ENCODE measurements at regions not wholly inside any gene's neighbourhood (a gene's known extent, or its start where the extent isn't known, plus 50 kb on each side); places are given as distances from the start of the nearest gene placed in this dataset.
"Not testable (repeated sequence)": the region's sequence is repeated elsewhere in the genome, so short reads cannot be mapped to it uniquely, and the experiment has no call there.

GRCh38 chr7:48992816-48993215 is 68.5 kb downstream of the CDC14C start:
- Histone ChIP-seq H3K4me3 (ENCODE audit: insufficient read depth, low read depth, low read length) (no peak overlapping the region), H3K27me3 (ENCODE audit: control insufficient read depth, insufficient read depth, low read length) (no peaks in the 10 kb centered on the region), H3K36me3 (replicated peaks; ENCODE audit: control insufficient read depth, insufficient read depth, low read length) (no peaks in the 10 kb centered on the region)
- DNase-seq, result no peak

- Histone ChIP-seq H3K27me3 (ENCODE audit: control insufficient read depth, insufficient read depth, low read length) (no peaks in the 10 kb centered on the region), H3K36me3 (replicated peaks; ENCODE audit: control insufficient read depth, insufficient read depth, low read length) (no peaks in the 10 kb centered on the region), H3K4me3 (ENCODE audit: insufficient read depth, low read depth, low read length) (no peak overlapping the region)
- DNase-seq, result peak; percentile 52
Observed at GRCh38 chr7:49001610-49002033, 77.3 kb downstream of the CDC14C start.

- no peaks in the 10 kb centered on the region for H3K27me3 ChIP-seq (ENCODE audit: control insufficient read depth, insufficient read depth, low read length)
- no peak for DNase-seq
- no peaks in the 10 kb centered on the region for H3K36me3 ChIP-seq (replicated peaks; ENCODE audit: control insufficient read depth, insufficient read depth, low read length)
- no peak overlapping the region for H3K4me3 ChIP-seq (ENCODE audit: insufficient read depth, low read depth, low read length)
Observed at GRCh38 chr7:49010717-49011116, 86.4 kb downstream of the CDC14C start.

GRCh38 chr7:49014870-49015269 is 90.5 kb downstream of the CDC14C start:
- H3K27me3 ChIP-seq (ENCODE audit: control insufficient read depth, insufficient read depth, low read length), result no peaks in the 10 kb centered on the region
- no peaks in the 10 kb centered on the region for H3K36me3 ChIP-seq (replicated peaks; ENCODE audit: control insufficient read depth, insufficient read depth, low read length)
- no peak overlapping the region for H3K4me3 ChIP-seq (ENCODE audit: insufficient read depth, low read depth, low read length)
- no peak for DNase-seq

- no peak for DNase-seq
- Histone ChIP-seq H3K27me3 (ENCODE audit: control insufficient read depth, insufficient read depth, low read length) (no peaks in the 10 kb centered on the region), H3K36me3 (replicated peaks; ENCODE audit: control insufficient read depth, insufficient read depth, low read length) (no peaks in the 10 kb centered on the region), H3K4me3 (ENCODE audit: insufficient read depth, low read depth, low read length) (no peak overlapping the region)
Observed at GRCh38 chr7:49020145-49020544, 95.8 kb downstream of the CDC14C start.

GRCh38 chr7:49022448-49022847 is 98.1 kb downstream of the CDC14C start:
- H3K36me3 ChIP-seq (replicated peaks; ENCODE audit: control insufficient read depth, insufficient read depth, low read length), result no peaks in the 10 kb centered on the region
- DNase-seq, result no peak
- H3K27me3 ChIP-seq (ENCODE audit: control insufficient read depth, insufficient read depth, low read length), result no peaks in the 10 kb centered on the region
- no peak overlapping the region for H3K4me3 ChIP-seq (ENCODE audit: insufficient read depth, low read depth, low read length)

GRCh38 chr7:49023345-49024328 is 99.3 kb downstream of the CDC14C start:
- DNase-seq, result peak; percentile 32
- Histone ChIP-seq H3K4me3 (ENCODE audit: insufficient read depth, low read depth, low read length) (no peak overlapping the region), H3K36me3 (replicated peaks; ENCODE audit: control insufficient read depth, insufficient read depth, low read length) (no peaks in the 10 kb centered on the region), H3K27me3 (ENCODE audit: control insufficient read depth, insufficient read depth, low read length) (no peaks in the 10 kb centered on the region)

- Histone ChIP-seq H3K27me3 (ENCODE audit: control insufficient read depth, insufficient read depth, low read length) (no peaks in the 10 kb centered on the region), H3K36me3 (replicated peaks; ENCODE audit: control insufficient read depth, insufficient read depth, low read length) (no peaks in the 10 kb centered on the region), H3K4me3 (ENCODE audit: insufficient read depth, low read depth, low read length) (no peak overlapping the region)
- no peak for DNase-seq
Observed at GRCh38 chr7:49030221-49030620, 105.9 kb downstream of the CDC14C start.

- not testable (repeated sequence) for H3K4me3 ChIP-seq (ENCODE audit: insufficient read depth, low read depth, low read length)
Observed at GRCh38 chr7:49033140-49033539, 108.8 kb downstream of the CDC14C start.

GRCh38 chr7:49037346-49038210 is 113.2 kb downstream of the CDC14C start:
- no peak for DNase-seq
- Histone ChIP-seq H3K4me3 (ENCODE audit: insufficient read depth, low read depth, low read length) (no peak overlapping the region), H3K36me3 (replicated peaks; ENCODE audit: control insufficient read depth, insufficient read depth, low read length) (no peaks in the 10 kb centered on the region; the same call in 1 of the 2 replicates), H3K27me3 (ENCODE audit: control insufficient read depth, insufficient read depth, low read length) (no peaks in the 10 kb centered on the region)

More at GRCh38 chr7:49033140-49033539, 108.8 kb downstream of the CDC14C start:
- H3K36me3 ChIP-seq (replicated peaks; ENCODE audit: control insufficient read depth, insufficient read depth, low read length); DNase-seq; H3K27me3 ChIP-seq (ENCODE audit: control insufficient read depth, insufficient read depth, low read length): not testable (repeated sequence)

- no peaks in the 10 kb centered on the region; the same call in 1 of the 2 replicates for H3K36me3 ChIP-seq (replicated peaks; ENCODE audit: control insufficient read depth, insufficient read depth, low read length)
- DNase-seq, result no peak
- H3K4me3 ChIP-seq (ENCODE audit: insufficient read depth, low read depth, low read length), result no peak overlapping the region
- no peaks in the 10 kb centered on the region for H3K27me3 ChIP-seq (ENCODE audit: control insufficient read depth, insufficient read depth, low read length)
Observed at GRCh38 chr7:49038821-49039358, 114.5 kb downstream of the CDC14C start.

GRCh38 chr7:49060743-49061142 is 136.4 kb downstream of the CDC14C start:
- no peaks in the 10 kb centered on the region for H3K36me3 ChIP-seq (replicated peaks; ENCODE audit: control insufficient read depth, insufficient read depth, low read length)
- H3K4me3 ChIP-seq (ENCODE audit: insufficient read depth, low read depth, low read length), result no peak overlapping the region
- H3K27me3 ChIP-seq (ENCODE audit: control insufficient read depth, insufficient read depth, low read length), result no peaks in the 10 kb centered on the region
- no peak for DNase-seq

GRCh38 chr7:49074538-49074937 is 150.2 kb downstream of the CDC14C start:
- H3K4me3 ChIP-seq (ENCODE audit: insufficient read depth, low read depth, low read length), result no peak overlapping the region
- DNase-seq, result no peak
- no peaks in the 10 kb centered on the region for H3K27me3 ChIP-seq (ENCODE audit: control insufficient read depth, insufficient read depth, low read length)
- H3K36me3 ChIP-seq (replicated peaks; ENCODE audit: control insufficient read depth, insufficient read depth, low read length), result no peaks in the 10 kb centered on the region

- Histone ChIP-seq H3K36me3 (replicated peaks; ENCODE audit: control insufficient read depth, insufficient read depth, low read length) (no peaks in the 10 kb centered on the region), H3K4me3 (ENCODE audit: insufficient read depth, low read depth, low read length) (no peak overlapping the region), H3K27me3 (ENCODE audit: control insufficient read depth, insufficient read depth, low read length) (no peaks in the 10 kb centered on the region)
- no peak for DNase-seq
Observed at GRCh38 chr7:49080896-49081475, 156.6 kb downstream of the CDC14C start.

Measured in H7 (cell line).